ENCODE measurements at regions not wholly inside any gene's neighbourhood (a gene's known extent, or its start where the extent isn't known, plus 50 kb on each side); places are given as distances from the start of the nearest gene placed in this dataset.
"Not testable (repeated sequence)": the region's sequence is repeated elsewhere in the genome, so short reads cannot be mapped to it uniquely, and the experiment has no call there.

DNA sequence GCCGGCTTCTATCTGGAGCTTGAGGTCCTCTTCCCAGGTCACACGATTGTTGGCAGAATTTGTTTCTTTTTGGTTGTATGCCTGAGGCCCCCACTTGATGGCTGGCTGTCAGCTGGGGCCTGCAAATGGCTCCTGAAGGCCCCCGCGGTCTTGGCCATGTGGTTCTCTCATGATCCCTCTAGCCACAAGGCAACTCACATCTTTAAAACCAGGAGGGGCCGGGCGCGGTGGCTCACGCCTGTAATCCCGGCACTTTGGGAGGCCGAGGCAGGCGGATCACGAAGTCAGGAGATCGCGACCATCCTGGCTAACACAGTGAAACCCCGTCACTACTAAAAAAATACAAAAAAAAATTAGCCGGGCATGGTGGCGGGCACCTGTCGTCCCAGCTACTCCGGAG, 443.6 kb downstream of the DOK5 start:
- H3K4me3 ChIP-seq (ENCODE audit: low read length); ATAC-seq; H3K27ac ChIP-seq (ENCODE audit: low read length); H3K27me3 ChIP-seq (ENCODE audit: control insufficient read depth, insufficient read depth); DNase-seq; H3K9me3 ChIP-seq (ENCODE audit: control insufficient read depth, low read length); intact Hi-C loops (cut with DNase I); H3K4me1 ChIP-seq (ENCODE audit: control insufficient read depth, insufficient read depth, low read length): not testable (repeated sequence)
- WGBS: 93% methylated on average over 19 of the region's 19 CpGs

DNA sequence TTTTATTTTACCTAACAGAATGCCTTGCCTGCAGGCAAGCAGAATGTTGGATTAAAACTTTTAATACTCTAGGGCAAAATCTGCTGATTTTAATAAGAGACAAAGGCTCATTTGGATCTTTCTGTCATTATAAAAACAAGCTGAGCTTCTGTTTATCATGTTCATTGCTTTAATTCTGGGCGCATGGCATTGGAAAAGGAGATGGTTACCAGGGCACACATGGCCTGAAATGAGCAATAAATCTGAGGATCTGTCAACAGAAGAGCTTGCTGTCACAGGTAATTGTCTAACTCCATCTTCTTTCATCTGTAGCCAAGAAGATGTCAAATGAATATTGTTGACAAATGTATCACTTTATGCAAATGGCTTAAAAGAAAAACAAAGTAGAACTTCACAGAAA, 439.6 kb downstream of the DOK5 start:
- no peak for DNase-seq
- Histone ChIP-seq H3K27me3 (ENCODE audit: control insufficient read depth, insufficient read depth) (no peaks in the 10 kb centered on the region), H3K27ac (ENCODE audit: low read length) (no peak overlapping the region), H3K4me3 (ENCODE audit: low read length) (no peak overlapping the region), H3K9me3 (ENCODE audit: control insufficient read depth, low read length) (no peaks in the 10 kb centered on the region), H3K4me1 (ENCODE audit: control insufficient read depth, insufficient read depth, low read length) (no peaks in the 10 kb centered on the region)
- intact Hi-C loops (cut with DNase I): no loop called here
- no peak for ATAC-seq
- 81% methylated on average over 1 of the region's 1 CpG for WGBS

DNA sequence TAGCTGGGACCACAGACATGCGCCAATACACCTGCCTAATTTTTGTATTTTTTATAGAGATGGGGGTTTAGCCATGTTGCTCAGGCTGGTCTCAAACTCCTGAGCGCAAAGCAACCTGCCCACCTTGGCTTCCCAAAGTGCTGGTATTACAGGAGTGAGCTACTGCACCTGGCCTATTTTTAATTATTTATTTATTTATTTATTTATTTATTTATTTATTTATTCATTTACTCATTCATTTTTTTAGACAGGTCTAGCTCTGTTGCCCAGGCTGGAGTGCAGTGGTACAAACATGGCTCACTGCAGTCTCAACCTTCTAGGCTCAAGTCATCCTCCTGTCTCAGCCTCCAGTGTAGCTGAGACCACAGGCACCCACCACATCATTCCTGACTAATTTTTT, 434.3 kb downstream of the DOK5 start:
- ATAC-seq (no peak), DNase-seq (no peak)
- Histone ChIP-seq H3K4me1 (ENCODE audit: control insufficient read depth, insufficient read depth, low read length) (no peaks in the 10 kb centered on the region), H3K27ac (ENCODE audit: low read length) (no peak overlapping the region), H3K4me3 (ENCODE audit: low read length) (no peak overlapping the region), H3K9me3 (ENCODE audit: control insufficient read depth, low read length) (no peaks in the 10 kb centered on the region), H3K27me3 (ENCODE audit: control insufficient read depth, insufficient read depth) (no peaks in the 10 kb centered on the region)
- intact Hi-C loops (cut with DNase I): no loop called here
- WGBS: 94% methylated on average over 2 of the region's 2 CpGs

DNA sequence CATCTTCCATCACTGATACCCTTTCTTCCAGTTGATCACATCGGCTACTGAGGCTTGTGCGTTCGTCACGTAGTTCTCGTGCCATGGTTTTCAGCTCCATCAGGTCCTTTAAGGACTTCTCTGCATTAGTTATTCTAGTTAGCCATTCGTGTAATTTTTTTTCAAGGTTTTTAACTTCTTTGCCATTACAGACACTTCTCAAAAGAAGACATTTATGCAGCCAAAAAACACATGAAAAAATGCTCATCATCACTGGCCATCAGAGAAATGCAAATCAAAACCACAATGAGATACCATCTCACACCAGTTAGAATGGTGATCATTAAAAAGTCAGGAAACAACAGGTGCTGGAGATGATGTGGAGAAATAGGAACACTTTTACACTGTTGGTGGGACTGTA, 430.7 kb downstream of the DOK5 start:
- H3K27me3 ChIP-seq (ENCODE audit: control insufficient read depth, insufficient read depth); H3K27ac ChIP-seq (ENCODE audit: low read length); ATAC-seq; intact Hi-C loops (cut with DNase I); H3K4me1 ChIP-seq (ENCODE audit: control insufficient read depth, insufficient read depth, low read length); DNase-seq; H3K4me3 ChIP-seq (ENCODE audit: low read length); H3K9me3 ChIP-seq (ENCODE audit: control insufficient read depth, low read length): not testable (repeated sequence)
- WGBS: 86% methylated on average over 6 of the region's 6 CpGs

DNA sequence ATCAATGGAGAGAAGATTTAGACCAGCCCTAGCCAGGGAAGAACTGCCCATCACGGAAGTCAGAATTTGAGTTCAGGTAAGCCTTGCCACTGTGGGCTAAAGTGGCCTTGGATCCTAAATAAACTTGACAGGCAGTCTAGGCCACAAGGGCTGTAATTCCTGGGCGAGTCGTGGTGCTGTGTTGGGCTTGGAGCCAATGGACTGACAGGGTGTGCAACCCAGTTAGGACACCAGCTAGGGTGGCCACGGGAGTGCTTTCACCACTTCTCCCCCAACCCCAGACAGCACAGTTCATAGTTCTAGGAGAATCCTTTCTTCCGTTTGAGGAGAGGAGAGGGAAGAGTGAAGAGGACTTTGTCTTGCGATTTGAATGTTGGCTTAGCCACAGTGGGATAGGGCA, 422.4 kb downstream of the DOK5 start:
- no peaks in the 10 kb centered on the region for H3K4me1 ChIP-seq (ENCODE audit: control insufficient read depth, insufficient read depth, low read length)
- 81% methylated on average over 6 of the region's 6 CpGs for WGBS
- no peak for DNase-seq
- intact Hi-C loops (cut with DNase I): no loop called here
- H3K27me3 ChIP-seq (ENCODE audit: control insufficient read depth, insufficient read depth): no peaks in the 10 kb centered on the region
- H3K9me3 ChIP-seq (ENCODE audit: control insufficient read depth, low read length): no peaks in the 10 kb centered on the region
- ATAC-seq: no peak
- H3K4me3 ChIP-seq (ENCODE audit: low read length): no peak overlapping the region
- H3K27ac ChIP-seq (ENCODE audit: low read length): no peak overlapping the region

DNA sequence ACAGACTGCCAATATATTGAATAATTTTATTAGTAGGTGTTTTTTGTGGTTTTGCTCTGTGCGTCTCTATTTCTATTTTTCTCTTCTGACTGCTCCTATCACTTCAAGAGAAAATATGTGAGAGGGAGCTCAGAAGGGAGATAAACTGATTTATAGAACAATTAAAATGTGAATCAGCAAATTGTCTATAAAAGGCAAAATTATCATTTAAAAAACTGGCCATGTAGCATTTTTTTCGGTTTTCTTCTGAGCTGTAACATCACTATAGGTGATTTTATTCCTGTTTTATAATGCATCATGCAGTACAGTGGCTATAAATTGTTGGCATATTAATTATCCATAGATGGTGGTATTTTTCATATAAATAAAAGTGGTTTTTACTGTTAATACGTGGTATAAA, 416.5 kb downstream of the DOK5 start:
- DNase-seq (no peak), ATAC-seq (no peak)
- Histone ChIP-seq H3K27me3 (ENCODE audit: control insufficient read depth, insufficient read depth) (no peaks in the 10 kb centered on the region), H3K4me3 (ENCODE audit: low read length) (no peak overlapping the region), H3K4me1 (ENCODE audit: control insufficient read depth, insufficient read depth, low read length) (no peaks in the 10 kb centered on the region), H3K27ac (ENCODE audit: low read length) (no peak overlapping the region), H3K9me3 (ENCODE audit: control insufficient read depth, low read length) (no peaks in the 10 kb centered on the region)
- intact Hi-C loops (cut with DNase I): no loop called here
- 60% methylated on average over 3 of the region's 3 CpGs for WGBS

DNA sequence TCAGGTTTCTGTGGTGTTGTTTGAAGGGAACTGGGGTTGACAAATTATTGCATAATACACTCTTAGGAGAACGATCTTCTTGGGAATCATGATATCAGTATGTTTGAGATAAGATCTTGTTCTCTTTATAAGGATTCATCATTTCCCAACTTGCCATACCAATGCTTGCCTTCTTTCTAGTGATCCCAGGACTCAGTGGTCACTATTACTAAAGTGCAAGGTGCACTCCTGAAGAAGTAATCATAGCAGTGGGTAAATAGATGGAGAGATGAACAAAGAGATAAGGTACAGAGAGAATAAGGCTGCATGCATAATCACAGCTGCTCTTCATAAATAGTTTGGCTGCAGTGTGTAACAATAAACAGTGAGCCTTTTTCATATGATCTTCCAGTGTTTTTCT, 404.0 kb downstream of the DOK5 start:
- intact Hi-C loops (cut with DNase I): no loop called here
- Histone ChIP-seq H3K9me3 (ENCODE audit: control insufficient read depth, low read length) (no peaks in the 10 kb centered on the region), H3K4me3 (ENCODE audit: low read length) (no peak overlapping the region), H3K4me1 (ENCODE audit: control insufficient read depth, insufficient read depth, low read length) (no peaks in the 10 kb centered on the region), H3K27me3 (ENCODE audit: control insufficient read depth, insufficient read depth) (no peaks in the 10 kb centered on the region), H3K27ac (ENCODE audit: low read length) (no peak overlapping the region)
- no peak for ATAC-seq
- WGBS: 70% methylated on average over 1 of the region's 1 CpG
- DNase-seq: no peak

DNA sequence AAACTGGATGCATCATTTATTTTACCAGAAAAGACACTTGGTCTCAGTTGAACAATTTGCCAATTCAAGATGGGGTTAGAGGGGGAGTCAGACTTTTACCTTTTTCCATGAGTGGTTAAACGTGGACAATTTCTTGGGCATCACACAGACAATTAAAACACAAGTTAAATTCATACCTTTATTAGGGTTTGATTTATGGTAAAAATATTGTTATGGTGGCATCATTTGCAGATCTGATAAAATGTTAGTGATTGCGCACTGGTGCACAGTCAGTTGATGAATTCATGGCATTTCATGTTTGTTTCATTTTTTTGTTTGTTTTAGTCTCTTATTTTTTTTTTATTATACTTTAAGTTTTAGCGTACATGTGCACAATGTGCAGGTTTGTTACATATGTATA, 399.9 kb downstream of the DOK5 start:
- Histone ChIP-seq H3K4me3 (ENCODE audit: low read length) (no peak overlapping the region), H3K27ac (ENCODE audit: low read length) (no peak overlapping the region), H3K27me3 (ENCODE audit: control insufficient read depth, insufficient read depth) (no peaks in the 10 kb centered on the region), H3K9me3 (ENCODE audit: control insufficient read depth, low read length) (no peaks in the 10 kb centered on the region), H3K4me1 (ENCODE audit: control insufficient read depth, insufficient read depth, low read length) (no peaks in the 10 kb centered on the region)
- DNase-seq (no peak), ATAC-seq (no peak)
- 82% methylated on average over 3 of the region's 3 CpGs for WGBS
- intact Hi-C loops (cut with DNase I): no loop called here

DNA sequence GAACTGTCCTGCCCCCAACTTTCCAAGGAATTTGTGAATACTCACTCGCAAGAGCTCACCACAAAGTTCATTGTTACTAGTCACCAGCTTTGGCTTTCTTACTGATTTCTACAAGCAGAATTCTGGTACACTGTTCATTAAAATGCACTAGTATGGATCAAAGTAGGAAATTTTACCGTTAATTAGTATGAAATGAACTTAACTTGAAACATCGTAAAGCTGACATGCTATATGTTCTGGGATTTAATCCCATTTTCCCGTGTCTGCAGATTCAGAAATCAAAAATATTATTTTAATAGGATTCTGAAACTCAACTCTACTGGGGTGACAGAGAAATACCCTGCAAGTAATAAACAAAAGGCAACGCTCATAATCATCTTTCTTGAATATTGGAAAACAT, 399.3 kb downstream of the DOK5 start:
- Histone ChIP-seq H3K9me3 (ENCODE audit: control insufficient read depth, low read length) (no peaks in the 10 kb centered on the region), H3K27ac (ENCODE audit: low read length) (no peak overlapping the region), H3K4me1 (ENCODE audit: control insufficient read depth, insufficient read depth, low read length) (no peaks in the 10 kb centered on the region), H3K4me3 (ENCODE audit: low read length) (no peak overlapping the region), H3K27me3 (ENCODE audit: control insufficient read depth, insufficient read depth) (no peaks in the 10 kb centered on the region)
- ATAC-seq (no peak), DNase-seq (no peak)
- WGBS: 87% methylated on average over 5 of the region's 5 CpGs
- intact Hi-C loops (cut with DNase I): no loop called here

DNA sequence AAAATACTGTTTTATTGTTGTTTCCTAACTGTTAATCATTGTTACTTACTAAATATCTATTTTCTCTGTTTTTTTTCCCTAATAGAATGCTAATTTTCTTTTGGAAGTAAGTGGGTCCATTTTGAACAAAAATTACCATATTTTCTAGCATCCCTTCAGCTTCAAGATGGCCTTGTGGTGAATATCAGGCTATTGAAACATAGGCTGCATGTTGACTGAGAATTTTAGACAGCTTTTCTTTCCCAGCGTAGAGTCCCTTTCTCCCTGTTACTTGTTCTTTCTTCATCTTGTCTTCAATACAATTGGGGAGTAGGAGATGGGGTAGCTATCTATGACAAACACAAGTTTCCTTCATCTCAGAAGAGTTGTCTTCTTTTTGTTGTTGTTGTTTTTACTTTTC, 397.0 kb downstream of the DOK5 start:
- 91% methylated on average over 1 of the region's 1 CpG for WGBS
- H3K4me1 ChIP-seq (ENCODE audit: control insufficient read depth, insufficient read depth, low read length): no peaks in the 10 kb centered on the region
- intact Hi-C loops (cut with DNase I): no loop called here

DNA sequence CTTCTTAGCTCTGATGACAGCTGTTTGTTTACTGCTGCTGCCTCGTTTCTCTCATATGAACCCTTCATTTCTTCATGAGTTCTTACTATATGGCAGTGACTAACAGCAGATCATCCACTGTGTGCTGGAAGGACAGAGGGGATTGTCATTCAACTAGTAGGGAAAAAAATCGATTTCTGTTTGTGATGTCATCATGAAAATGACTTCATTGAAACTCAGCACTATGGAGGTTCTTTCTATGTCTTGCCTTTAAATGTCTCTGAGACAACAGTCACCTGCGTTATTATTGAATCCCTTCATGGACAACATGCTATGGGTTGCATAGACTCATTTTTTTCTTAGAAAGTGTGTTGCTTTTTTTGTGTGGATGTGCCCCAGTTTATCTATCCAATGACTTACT, 394.4 kb downstream of the DOK5 start:
- 66% methylated on average over 3 of the region's 3 CpGs for WGBS
- Histone ChIP-seq H3K4me1 (ENCODE audit: control insufficient read depth, insufficient read depth, low read length) (no peaks in the 10 kb centered on the region), H3K4me3 (ENCODE audit: low read length) (no peak overlapping the region), H3K9me3 (ENCODE audit: control insufficient read depth, low read length) (no peaks in the 10 kb centered on the region), H3K27ac (ENCODE audit: low read length) (no peak overlapping the region), H3K27me3 (ENCODE audit: control insufficient read depth, insufficient read depth) (no peaks in the 10 kb centered on the region)
- DNase-seq (no peak), ATAC-seq (no peak)
- intact Hi-C loops (cut with DNase I): no loop called here

More for the DNA sequence above, 397.0 kb downstream of the DOK5 start:
- Histone ChIP-seq H3K27me3 (ENCODE audit: control insufficient read depth, insufficient read depth) (no peaks in the 10 kb centered on the region), H3K27ac (ENCODE audit: low read length) (no peak overlapping the region), H3K9me3 (ENCODE audit: control insufficient read depth, low read length) (no peaks in the 10 kb centered on the region), H3K4me3 (ENCODE audit: low read length) (no peak overlapping the region)
- ATAC-seq (no peak), DNase-seq (no peak)

DNA sequence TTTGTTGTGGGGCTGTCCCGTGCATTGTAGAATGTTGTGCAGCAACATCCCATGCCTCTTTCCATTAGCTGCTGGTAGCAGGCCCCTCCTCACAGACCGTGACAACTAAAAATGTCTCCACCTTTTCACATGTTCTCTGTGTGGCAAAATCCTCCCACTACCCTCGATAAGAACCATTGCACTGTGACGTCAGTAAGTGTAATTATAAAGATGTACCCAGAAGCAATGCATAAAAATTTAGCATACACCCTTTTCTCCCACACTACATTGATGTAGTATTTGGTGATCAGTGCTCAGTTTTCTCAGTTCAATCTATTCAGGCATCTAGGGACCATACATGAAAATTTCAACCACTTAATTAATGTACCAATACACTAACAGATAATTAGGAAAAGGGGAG, 389.9 kb downstream of the DOK5 start:
- 70% methylated on average over 4 of the region's 4 CpGs for WGBS
- DNase-seq: no peak
- no peaks in the 10 kb centered on the region for H3K27me3 ChIP-seq (ENCODE audit: control insufficient read depth, insufficient read depth)
- no peak for ATAC-seq
- intact Hi-C loops (cut with DNase I): no loop called here
- H3K27ac ChIP-seq (ENCODE audit: low read length): no peak overlapping the region
- no peak overlapping the region for H3K4me3 ChIP-seq (ENCODE audit: low read length)
- H3K9me3 ChIP-seq (ENCODE audit: control insufficient read depth, low read length): no peaks in the 10 kb centered on the region
- no peaks in the 10 kb centered on the region for H3K4me1 ChIP-seq (ENCODE audit: control insufficient read depth, insufficient read depth, low read length)

All from right cardiac atrium (tissue), 5 donors.